ENCODE measurements at regions not wholly inside any gene's neighbourhood (a gene's known extent, or its start where the extent isn't known, plus 50 kb on each side); places are given as distances from the start of the nearest gene placed in this dataset.

DNA sequence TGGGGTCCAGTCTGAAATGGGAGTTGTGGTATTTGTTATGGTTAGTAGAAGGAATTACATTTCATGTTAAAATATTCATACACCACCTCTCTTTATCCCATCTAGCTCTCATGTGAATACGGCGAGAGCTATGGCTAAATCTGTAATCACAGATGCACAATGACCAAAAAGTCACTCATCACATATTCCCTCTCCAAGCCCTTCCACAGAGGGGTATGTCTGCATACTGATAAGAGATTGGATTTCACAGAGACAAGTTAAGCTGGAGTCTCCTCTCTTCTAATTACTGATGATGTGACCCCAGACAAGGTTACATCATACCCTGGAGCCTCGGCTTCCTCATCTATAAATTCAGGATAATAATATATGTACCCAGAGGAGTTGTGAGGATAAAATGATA lies 237.8 kb upstream of the RHOBTB1 start:
- no peak for TF ChIP-seq CTBP1 (IDR thresholded peaks at IDR 0.05; ENCODE audit: borderline replicate concordance)
- no peak for TF ChIP-seq SP1 (IDR thresholded peaks at IDR 0.05)
- no peak for TF ChIP-seq SUZ12 (IDR thresholded peaks at IDR 0.05)
- TF ChIP-seq ELF4 (IDR thresholded peaks at IDR 0.05) = no peak
- TF ChIP-seq L3MBTL2 (conservative IDR thresholded peaks at IDR 0.05) = no peak
- no peak for TF ChIP-seq FOXK2 (IDR thresholded peaks at IDR 0.05)
- no peak for TF ChIP-seq BHLHE40 (IDR thresholded peaks at IDR 0.05; ENCODE audit: borderline replicate concordance)
- no peak for TF ChIP-seq ARNT (IDR thresholded peaks at IDR 0.05)
- no peak for TF ChIP-seq FOXM1 (IDR thresholded peaks at IDR 0.05; ENCODE audit: borderline replicate concordance)
- no peak for TF ChIP-seq TARDBP (IDR thresholded peaks at IDR 0.05)
- TF ChIP-seq, protein P1, sequence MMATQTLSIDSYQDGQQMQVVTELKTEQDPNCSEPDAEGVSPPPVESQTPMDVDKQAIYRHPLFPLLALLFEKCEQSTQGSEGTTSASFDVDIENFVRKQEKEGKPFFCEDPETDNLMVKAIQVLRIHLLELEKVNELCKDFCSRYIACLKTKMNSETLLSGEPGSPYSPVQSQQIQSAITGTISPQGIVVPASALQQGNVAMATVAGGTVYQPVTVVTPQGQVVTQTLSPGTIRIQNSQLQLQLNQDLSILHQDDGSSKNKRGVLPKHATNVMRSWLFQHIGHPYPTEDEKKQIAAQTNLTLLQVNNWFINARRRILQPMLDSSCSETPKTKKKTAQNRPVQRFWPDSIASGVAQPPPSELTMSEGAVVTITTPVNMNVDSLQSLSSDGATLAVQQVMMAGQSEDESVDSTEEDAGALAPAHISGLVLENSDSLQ (IDR thresholded peaks at IDR 0.05) = no peak
